Frontal cortex (tissue), 3 donors: ENCODE measurements at regions not wholly inside any gene's neighbourhood (a gene's known extent, or its start where the extent isn't known, plus 50 kb on each side); places are given as distances from the start of the nearest gene placed in this dataset.
A peak's percentile ranks its signal among the peaks of the same experiment; 100 is the strongest.

ENCODE experiments used
- DNase-seq, 2 donors: peaks; one replicate each; pipeline ENCODE4 v3.0.0; 2012; ENCODE audit warnings: low spot score in 2 of 2
- FAIRE-seq: peaks from 2 replicates; lab custom pipeline; 2012; peaks lifted over from hg19 to GRCh38; lab: Jason Lieb, UNC
- donor health status: control.
- donor health status: control.
- donor health status: control.

DNA sequence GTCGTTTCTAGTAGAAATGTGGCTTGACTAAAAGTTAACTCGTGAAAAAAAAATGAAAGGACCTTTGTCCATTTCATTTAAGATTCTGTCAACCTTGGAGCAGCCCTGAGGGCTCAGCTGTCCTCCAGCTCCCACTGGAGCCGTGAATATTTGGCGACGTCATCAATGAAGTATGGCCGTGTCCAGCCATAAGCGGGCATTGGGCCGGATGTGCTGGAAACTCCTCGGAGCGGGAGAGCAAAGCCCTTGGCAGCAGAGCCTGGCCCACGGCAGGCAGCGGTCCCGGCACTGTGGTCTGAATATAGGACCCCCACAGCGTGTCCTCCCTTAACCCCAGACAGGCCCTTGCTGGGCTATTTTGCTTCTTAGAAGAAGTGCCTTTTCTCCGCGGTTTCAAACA, 50.0 kb downstream of the JAKMIP3 start:
- DNase-seq = no peak
- FAIRE-seq = no peak

DNA sequence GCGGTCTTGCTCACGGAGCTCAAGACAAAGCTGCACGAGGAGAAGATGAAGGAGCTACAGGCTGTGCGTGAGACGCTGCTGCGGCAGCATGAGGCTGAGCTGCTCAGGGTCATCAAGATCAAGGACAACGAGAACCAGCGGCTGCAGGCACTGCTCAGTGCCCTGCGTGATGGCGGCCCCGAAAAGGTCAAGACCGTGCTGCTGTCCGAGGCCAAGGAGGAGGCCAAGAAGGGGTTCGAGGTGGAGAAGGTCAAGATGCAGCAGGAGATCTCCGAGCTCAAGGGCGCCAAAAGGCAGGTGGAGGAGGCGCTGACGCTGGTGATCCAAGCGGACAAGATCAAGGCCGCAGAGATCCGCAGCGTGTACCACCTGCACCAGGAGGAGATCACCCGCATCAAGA, 51.4 kb downstream of the JAKMIP3 start:
- DNase-seq (no peak), FAIRE-seq (no peak)

DNA sequence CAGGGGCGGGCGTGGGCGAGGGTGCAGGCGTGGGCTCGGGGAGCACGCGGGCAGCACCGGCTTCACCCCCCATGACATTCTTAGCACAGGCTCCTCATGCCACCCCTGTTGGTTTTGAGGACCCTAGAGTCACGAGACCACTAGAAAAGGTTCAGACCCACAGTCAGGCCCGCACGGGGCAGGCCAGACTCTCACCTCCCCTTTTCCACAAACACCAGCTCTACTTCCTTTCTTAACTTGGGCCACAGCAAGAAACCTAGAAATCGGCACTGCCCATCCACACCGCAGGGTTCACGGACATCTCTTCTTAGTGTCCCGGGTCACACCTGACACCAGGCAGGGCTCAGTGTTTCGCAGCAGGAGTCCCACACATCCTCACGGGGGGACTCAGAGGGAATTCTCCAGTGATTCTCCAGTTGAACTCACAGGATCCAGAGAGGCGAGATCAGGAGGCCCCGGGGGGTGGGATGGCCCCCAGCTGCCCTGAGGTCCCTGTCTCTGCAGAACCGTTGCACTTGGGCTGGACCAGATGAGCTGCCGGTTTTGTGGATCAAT, 52.0 kb downstream of the JAKMIP3 start:
- DNase-seq (no peak), FAIRE-seq (no peak)

DNA sequence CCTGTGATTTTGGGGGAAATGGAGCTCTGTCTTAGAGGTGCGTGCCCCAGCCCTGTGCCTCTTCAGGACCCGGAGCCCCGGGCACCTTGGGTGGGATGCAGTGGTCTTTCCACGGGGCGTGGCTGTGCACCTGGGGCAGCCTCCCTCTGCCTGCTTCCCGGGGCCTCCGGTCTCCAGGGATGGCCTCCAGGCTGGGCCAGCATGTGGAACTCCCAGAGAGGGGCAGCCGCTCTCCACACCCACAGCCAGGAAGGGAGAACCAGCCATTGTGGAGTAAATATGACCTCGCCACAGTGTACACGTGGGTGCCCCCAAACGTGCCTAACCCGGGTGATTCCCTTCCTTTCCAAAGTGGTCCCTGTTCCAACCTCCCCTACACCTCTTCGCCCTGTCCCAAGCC, 52.6 kb downstream of the JAKMIP3 start:
- DNase-seq = no peak
- FAIRE-seq = no peak

DNA sequence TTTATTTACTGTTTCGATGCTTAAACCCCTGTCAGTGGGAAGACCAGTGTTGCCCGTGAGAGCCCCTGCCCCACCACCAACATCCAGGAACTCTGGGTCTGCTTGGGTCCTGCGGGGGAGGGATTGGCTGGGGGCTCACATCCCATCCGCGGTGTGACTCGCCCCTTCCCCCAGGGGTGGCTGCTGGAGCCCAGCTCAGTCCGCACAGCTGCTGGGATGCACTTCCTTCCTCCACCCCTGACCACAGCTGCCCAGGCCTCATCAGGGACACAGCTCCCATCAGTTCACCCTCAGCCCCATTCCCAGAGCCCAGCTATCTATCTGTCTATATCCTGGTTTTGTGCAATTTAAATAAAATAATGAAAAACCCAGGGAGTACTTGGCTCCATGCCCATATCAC, 54.5 kb downstream of the JAKMIP3 start:
- DNase-seq (no peak), FAIRE-seq (no peak)

DNA sequence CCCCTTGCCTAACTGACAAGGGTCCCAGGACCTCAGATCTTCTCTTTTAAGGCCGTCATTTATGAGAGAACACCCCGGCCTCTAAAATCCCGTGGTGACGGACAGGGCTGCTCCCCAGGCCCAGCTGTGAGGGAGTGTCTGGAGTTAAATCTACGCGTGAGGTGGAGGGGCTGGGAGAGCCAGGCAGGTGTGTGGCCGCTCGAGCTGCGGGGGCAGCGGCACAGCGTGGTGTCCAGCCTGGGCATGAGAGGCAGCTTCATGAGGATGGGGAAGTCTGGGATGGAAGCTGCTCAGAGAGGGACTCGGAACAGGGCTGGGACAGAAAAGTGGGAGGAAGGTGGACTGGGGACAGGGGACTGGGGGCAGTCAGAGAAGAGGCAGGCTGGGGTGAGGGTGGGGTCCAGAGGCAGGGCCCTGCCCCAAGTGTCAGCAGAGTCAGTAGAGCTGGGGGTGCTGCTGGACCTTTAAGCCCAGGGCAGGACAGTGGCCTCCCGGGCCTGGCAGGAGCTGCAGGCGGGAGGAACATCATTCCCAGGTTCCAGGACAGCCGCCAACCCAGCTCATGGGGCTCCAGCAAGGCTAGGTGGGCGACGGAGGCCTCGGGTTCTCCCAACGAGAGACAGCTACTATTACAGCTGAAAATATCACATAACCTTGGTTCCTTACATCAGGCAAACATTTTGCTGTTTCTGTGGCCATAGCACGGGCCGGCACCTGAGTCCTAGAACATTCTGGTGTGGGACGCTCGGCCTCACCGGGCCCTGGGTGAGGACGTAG, 55.2 kb downstream of the JAKMIP3 start:
- FAIRE-seq (no peak), DNase-seq (no peak)

DNA sequence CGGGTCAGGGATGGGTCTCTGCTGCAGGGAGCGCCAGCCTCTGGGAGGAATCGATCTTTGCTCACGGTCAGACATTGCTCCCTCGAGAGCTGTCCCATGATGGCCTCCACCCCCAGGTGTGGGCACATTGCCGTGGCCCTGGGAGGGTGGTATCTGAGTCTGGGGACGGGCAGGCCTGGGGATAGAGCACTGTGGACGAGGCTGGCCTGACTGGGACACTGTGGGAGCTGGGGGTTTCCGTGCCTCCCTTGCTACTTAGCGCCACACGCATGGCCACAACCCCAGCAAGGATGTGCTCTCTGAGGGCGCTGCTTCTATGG, 55.7 kb downstream of the JAKMIP3 start:
- no peak for FAIRE-seq
- DNase-seq = no peak

DNA sequence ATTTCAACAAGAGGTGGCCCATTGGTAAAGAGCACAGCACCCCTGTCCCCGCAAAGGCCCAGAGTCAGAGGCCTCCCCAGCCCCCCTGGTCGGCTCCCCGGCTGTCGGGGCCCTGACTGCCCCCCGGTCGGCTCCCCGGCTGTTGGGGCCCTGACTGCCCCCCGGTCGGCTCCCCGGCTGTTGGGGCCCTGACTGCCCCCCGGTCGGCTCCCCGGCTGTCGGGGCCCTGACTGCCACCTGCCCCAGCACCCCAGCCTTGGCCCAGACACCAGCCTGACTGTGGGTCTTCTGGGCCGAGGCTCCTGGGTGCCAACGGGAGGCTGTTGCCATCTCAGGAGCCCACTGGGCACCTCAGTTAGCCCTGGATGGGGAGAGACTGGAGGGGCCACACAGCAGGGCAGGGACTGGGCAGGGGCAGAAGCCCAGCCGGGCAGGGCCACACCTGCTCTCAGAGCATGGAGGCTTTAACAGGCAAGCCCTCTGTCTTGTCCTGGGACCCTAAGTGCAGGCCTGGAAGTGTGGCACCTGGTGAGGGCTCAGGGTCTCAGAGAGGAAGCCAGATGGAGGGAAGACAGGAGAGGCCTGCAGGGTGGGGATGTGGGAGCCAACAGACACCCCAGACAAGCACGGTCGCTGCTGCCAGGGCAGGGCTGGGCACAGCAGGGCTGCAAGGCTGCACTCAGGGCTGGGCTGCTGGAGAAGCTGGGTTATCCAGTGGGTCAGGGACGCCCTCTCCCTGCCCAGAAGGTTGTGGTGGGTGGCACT, 56.5 kb downstream of the JAKMIP3 start:
- no peak for DNase-seq

DNA sequence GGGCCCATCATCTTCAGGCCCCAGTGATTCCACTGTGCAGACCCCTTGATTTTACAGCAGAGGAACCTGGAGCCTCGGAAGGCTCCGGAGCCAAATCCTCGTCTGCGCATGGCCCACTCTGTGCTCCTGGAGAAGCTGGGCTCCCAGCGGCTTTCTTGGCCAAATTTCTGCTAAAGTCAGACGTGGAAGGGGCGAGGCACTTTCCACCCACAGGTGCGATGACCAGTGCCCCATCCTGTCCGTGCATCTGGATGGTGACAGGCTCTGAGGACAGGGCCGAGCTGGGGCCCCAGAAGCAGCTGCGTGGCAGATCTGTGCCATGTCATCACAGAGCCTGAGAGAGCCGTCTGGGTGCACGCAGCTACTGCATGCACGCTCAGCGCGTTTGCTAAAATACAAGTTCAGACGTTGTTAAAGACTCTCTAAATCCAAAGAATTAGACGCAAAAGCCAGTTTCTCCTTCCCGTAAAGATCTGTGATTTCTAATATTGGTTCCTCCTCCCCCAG, 57.2 kb downstream of the JAKMIP3 start:
- DNase-seq (no peak), FAIRE-seq (no peak)

More for the DNA sequence above, 56.5 kb downstream of the JAKMIP3 start:
- no peak for FAIRE-seq

DNA sequence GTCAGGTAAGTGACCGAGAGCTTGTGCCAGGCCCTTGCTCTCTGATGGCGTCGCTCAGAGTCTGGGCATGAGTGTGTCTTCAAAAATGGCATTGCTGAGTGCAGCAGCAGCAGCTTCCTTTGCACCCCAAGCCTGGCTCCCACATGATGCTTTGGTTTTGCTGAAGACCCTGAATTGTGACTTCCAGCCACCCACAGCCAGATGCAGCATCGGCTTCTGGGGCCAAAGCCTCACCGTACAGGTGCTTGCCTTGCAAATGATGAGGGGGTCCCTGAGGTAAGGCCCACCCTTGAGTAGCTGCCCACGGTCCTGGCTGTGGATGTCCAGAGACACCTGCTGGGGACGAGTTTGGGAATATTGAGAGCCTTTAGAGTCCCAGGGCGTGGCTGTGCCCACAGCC, 57.9 kb downstream of the JAKMIP3 start:
- FAIRE-seq = no peak
- no peak for DNase-seq

DNA sequence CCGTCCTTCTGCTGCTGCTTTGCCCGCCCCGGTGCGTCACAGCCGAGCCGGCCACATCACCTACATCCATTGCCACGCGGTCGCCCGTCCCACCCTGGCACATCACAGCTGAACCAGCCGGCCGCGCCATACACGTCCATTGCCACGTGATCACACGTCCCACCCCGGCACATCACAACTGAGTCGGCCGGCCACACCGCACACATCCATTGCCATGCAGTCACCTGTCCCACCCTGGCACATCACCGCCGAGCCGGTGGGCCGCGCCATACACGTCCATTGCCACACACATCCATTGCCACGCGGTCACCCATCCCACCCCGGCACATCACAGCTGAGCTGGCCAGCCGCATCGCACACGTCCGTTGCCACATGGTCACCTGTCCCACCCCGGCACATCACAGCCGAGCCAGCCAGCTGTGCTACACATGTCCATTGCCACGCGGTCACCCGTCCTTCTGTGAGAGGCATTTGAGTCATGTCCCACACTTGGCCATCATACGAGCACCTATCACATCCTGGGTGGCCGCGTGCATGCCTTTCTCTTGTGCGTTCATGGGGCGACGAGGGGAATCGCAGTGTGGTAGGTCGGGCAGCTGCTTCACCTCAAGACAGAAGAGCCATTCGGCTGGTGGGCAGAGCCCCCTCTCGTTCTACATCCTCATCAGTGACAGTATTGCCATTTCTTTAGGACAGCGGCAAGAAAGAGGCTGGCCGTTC, 58.6 kb downstream of the JAKMIP3 start:
- FAIRE-seq (no peak), DNase-seq (no peak)

DNA sequence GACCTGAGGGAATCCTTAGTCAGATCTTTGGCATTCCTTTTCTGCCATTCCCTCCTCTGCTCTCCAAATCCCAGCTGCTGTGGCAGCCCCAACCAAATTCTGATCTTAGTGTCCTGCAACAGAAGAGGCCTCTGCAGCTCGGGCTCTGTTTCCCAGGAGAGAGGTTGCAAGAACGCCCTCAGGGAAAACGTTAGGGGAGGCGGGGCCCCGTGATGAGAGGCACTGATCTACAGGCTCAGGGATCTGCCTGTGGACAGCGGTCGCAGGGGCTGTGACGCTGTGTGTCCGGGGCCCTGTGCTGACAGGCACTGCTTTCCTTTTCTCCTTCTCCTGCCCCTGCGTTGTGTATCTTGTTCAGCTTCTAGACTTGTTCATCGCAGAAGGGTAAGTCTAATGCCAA, 57.3 kb upstream of the DPYSL4 start:
- no peak for FAIRE-seq

DNA sequence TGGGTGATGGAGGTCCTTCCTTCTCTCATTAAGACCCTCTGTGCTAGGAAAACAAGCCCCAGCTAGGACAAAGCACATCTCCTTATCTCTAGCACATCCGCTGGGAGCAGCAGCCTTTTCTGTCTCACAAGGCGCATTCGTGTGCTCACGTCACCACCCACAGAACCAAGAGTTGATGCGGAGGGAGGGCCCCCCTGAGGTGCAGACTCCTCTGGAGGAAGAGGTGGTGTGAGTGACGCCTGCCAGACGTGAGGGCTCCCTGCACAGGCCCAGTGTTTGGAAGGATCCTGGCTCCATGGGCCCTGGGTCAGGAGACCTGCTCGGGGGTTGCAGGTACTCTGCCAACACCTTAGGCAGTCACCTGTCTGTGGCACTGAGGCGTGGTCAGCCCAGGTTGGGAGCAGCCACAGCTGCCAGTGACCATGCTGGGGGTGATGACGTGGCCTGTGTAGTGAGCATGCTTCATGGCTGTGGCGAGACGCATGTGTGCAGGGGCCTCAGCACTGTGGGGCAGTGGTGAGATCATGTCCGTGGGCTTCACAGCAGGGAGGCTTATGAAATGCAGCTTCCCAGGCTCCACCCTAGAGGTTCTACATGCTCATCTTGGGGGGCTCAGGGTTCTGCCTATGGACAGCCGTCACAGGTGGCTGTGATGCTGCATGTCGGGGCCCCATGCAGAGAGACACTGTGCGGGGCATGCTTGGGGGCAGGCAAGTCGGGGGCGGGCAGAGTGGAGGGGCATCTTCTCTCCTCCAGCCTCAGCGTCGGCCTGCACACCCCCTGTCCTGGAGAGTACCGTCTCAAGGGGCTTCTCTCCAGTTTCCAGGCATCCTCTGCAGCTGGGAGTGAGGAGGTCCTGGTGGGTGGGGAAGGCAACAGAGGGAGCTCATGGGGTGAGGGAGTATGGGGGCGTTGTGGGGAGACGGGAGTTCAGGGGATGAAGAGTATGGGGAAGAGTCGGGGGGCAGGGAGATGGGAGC, 56.2 kb upstream of the DPYSL4 start:
- FAIRE-seq (no peak), DNase-seq (no peak)

More for the DNA sequence above, 57.3 kb upstream of the DPYSL4 start:
- no peak for DNase-seq

DNA sequence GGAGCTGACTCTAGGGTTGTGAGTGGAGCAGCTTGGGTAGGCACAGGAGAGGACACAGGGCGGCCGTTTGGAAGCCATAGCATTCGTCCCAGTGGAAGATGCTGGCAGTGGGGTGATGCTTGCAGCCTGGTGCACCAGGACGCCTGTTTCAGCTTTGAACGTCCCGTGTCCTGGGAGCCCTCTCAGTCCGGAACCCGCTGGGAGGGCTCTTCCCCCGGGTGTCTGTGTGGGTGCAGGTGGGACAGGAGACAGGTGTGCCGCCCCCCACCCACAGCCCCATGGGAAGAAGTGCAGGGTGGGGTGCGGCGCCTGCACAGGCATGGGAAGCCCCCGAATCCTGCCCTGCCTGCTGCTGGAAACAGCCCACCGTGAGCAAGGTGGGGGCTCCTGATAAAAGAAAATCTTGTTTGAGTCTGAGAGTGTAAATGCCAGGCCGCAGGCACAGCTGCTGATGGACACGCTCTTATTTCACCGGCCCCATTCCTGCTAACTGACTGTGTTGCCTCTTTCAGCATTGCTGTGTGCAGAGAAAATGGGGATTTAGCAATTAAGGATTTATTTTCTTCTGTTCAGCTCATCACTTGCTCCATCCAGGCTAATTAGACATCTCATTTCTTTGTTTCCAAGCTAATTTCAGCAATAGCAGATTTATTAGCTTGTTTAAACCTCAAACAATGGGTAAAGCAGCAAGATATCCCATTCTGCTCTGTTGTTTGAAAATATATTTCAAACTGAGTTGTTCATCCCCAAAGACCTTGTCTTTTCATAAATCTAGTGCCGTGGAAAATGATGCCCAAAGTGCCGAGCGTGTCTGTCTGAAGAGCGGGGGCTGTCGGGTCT, 54.9 kb upstream of the DPYSL4 start:
- no peak for FAIRE-seq
- no peak for DNase-seq

DNA sequence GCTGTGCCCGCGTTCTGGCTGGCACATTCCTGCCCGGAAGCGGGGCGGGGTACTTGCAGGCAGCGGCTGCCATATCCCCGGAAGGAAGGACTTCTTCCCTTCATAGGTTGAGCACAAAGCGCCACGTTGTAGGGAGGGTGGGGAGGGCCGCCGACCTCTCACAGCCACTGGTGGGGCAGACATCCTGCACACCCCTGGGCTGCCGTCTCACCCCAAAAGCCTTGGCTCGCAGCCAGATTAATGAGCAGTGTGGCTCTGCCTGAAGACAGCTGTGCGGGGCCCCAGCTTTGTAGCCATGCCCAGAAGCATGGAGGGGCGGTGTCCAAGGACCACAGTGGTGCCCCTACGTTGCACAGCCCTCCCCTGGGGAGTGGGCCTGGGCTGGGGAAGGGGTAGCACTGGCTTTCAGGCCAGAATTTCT, 54.3 kb upstream of the DPYSL4 start:
- no peak for FAIRE-seq
- peak; percentile 45 to 59 for DNase-seq

DNA sequence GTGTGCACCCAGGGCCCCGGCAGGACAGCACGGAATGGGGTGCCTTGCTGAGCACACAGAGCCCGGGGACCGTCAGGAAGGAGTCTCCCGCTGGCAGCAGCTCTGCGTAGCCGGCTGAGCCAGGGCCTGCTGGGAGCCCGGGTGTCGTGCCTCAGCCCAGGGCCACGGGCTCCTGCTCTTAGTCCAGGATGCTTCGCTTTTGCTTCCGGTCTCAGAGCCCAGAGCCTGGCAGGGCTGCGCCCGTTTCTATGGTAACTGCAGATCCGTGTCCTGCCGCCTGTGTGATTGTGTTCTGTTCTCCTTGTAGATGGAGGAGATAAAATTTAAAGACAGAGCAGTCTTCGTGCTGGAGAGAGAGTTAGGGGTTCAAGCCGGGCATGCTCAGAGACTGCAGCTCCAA, 53.7 kb upstream of the DPYSL4 start:
- DNase-seq (peak in 1 of 2 donors; percentile 59), FAIRE-seq (no peak)

DNA sequence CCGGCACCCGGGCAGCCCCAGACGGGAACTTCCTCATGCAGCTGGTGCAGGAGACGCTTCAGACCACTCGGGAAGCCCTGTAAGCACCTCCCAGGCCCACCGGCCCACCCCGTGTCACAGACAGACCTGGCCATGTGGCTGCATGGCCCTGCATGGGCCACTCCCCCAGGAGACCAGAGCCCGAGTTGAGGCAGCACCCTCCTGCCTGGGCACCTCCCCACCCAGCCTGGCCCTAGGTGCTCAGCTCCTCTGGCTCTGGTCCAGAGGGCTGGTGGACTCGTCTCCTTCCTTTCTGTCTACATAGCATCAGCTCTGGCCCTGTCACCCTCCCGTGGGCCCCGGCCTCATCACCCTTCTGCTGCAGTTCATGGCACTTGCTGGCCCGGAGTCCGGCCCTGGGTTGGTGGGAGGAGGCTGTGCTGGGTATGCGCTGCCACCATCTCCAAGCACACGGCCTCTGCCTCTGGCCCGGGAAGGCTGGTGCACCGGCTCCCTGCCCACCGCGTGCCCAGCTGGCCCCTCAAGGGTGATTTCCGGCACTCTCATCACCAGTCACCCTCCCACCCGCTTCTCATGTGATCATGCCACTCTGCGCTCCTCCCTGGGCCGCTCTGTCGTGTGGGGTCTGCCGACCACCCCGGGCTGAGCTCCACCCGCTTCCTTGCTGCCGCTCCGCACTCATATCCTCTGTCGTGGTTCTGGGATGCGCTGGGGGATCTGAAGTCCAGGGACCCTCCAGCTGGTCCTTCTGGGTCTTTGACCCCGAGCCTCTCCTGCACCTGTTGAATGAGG, 53.1 kb upstream of the DPYSL4 start:
- no peak for DNase-seq
- no peak for FAIRE-seq
